Pancreas (tissue), 10 donors: ENCODE measurements at regions not wholly inside any gene's neighbourhood (a gene's known extent, or its start where the extent isn't known, plus 50 kb on each side); places are given as distances from the start of the nearest gene placed in this dataset.

Source experiments
- ATAC-seq, 4 donors: fragments of 200-7000 bp; cut with Tn5 transposase; one replicate each; pipeline versions ENCODE4 v1.8.0 to v1.9.1; 2020; ENCODE audit warnings: mild to moderate bottlenecking in 4 of 4, moderate library complexity in 4 of 4
- DNase-seq, 6 donors: peaks; one replicate each; pipeline ENCODE4 v3.0.0-alpha.2; 2020
- FAIRE-seq: peaks from 2 replicates; lab custom pipeline; 2012; peaks lifted over from hg19 to GRCh38; lab: Jason Lieb, UNC
- H3K27ac ChIP-seq, 4 donors: fragments of 200-600 bp; sonication (generic); 1 replicate in 3 of 4; 2 replicates in 1 of 4; pipeline versions ENCODE4 v1.5.0 to v1.8.0; 2020
- H3K27me3 ChIP-seq, 4 donors: fragments of 200-600 bp; one replicate each; pipeline ENCODE4 v1.8.0; 2021
- H3K36me3 ChIP-seq, 3 donors: fragments of 200-600 bp; sonication (generic) in 1 of 3; one replicate each; pipeline versions ENCODE4 v1.5.0 to v1.8.0; 2020 to 2021
- H3K4me1 ChIP-seq, 3 donors: fragments of 200-600 bp; one replicate each; pipeline ENCODE4 v1.8.0; 2021
- H3K4me3 ChIP-seq, 4 donors: fragments of 200-600 bp; sonication (generic) in 2 of 4; one replicate each; pipeline versions ENCODE4 v1.5.0 to v1.8.0; 2020 to 2021
- H3K9me3 ChIP-seq, 4 donors: fragments of 200-600 bp; one replicate each; pipeline ENCODE4 v1.8.0; 2021
- WGBS, 2 donors: extraction: QIAGEN DNeasy Blood & Tissue Kit; methylation state at CpG; one replicate each; pipeline ENCODE4 v1.1.7; 2013; 5-methylcytosine and 5-hydroxymethylcytosine counted together
- intact Hi-C, 3 donors: fragments of 100-400 bp; cut with DNase I; formaldehyde crosslinking; loops; one replicate each; pipeline versions ENCODE4 v1.11.1 to v1.14.2; 2022
- TF ChIP-seq, protein P1 (sequence below), 4 donors: fragments of 200-600 bp; sonication (generic) in 3 of 4; IDR thresholded peaks; one replicate each; pipeline versions ENCODE4 v1.5.0 to v1.8.0; 2021; ENCODE audit warnings: antibody characterized with exemption in 4 of 4
- donor health status: healthy with polysubstance abuse.
- donor health status: DM: no; HTN: no; CAD: no; lungs with moderate emphysema.
- donor health status: DM: no; HTN: no; CAD: no.
- donor health status: control.
- donor health status: control.
- donor health status: Bipolar disorder and iron deficiency.
- donor health status: DM: yes; HTN: yes; CAD: no.
- donor health status: DM: no; HTN: no; CAD: no.
- donor health status: DM: no; HTN: no; CAD: no.
- donor health status: DM: yes; HTN: yes; CAD: no.

DNA sequence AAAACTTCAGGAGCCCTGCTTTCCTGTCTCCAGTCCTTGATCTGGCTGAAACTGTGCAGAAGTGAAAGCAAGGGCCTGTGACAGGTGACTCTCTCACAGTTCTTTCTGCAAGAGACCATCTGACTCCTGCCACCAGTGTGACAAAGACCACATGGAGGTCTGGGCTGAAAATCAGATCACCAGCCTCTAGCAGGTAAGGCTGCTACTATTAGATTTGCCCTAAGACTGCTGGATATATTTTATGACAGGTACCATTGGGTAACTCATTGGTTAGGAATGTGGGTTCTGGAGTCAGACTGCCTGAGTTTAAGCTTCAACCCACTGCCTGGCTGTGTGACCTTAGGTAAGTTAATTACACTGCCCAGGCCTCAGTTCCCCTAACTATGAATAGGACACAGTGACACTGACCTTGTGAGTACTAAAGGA lies 163.3 kb upstream of the SLC7A11 start:
- Histone ChIP-seq H3K27me3 (no peaks in the 10 kb centered on the region), H3K4me1 (peaks cover 4 to 18% (median 18%) of the 10 kb centered on the region in 3 donors), H3K36me3 (no peaks in the 10 kb centered on the region), H3K27ac (peak overlapping the region in 1 of 4 donors; percentile 20), H3K4me3 (no peak overlapping the region), H3K9me3 (no peaks in the 10 kb centered on the region)
- ATAC-seq (peak in 3 of 4 donors; percentile 55 to 78 (median 57)), FAIRE-seq (no peak), DNase-seq (no peak)
- intact Hi-C loops = no loop called here
- TF ChIP-seq, protein P1, sequence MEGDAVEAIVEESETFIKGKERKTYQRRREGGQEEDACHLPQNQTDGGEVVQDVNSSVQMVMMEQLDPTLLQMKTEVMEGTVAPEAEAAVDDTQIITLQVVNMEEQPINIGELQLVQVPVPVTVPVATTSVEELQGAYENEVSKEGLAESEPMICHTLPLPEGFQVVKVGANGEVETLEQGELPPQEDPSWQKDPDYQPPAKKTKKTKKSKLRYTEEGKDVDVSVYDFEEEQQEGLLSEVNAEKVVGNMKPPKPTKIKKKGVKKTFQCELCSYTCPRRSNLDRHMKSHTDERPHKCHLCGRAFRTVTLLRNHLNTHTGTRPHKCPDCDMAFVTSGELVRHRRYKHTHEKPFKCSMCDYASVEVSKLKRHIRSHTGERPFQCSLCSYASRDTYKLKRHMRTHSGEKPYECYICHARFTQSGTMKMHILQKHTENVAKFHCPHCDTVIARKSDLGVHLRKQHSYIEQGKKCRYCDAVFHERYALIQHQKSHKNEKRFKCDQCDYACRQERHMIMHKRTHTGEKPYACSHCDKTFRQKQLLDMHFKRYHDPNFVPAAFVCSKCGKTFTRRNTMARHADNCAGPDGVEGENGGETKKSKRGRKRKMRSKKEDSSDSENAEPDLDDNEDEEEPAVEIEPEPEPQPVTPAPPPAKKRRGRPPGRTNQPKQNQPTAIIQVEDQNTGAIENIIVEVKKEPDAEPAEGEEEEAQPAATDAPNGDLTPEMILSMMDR (IDR thresholded peaks at IDR 0.05) = no peak

DNA sequence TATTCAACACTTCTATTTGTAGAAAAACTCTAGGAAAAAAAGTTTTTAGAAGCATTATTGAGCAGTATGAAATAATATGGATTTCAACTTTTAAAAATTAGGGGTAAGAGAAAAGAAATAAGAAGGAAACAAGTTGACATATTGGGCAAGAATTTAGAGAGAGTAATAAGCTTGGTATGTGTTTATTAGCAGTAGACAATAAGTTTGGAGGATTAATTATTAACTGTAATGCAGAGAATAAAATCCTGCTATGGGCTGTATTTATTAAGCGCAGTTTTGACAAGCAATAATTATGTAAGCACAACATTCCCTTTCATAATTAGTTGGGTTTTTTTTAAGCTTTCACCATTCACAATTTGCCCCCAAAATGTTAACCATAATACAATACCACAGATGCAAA lies 162.7 kb upstream of the SLC7A11 start:
- intact Hi-C loops = no loop called here
- no peak for DNase-seq
- no peak for FAIRE-seq
- ATAC-seq = peak in 1 of 4 donors; percentile 57
- Histone ChIP-seq H3K27me3 (no peaks in the 10 kb centered on the region), H3K36me3 (no peaks in the 10 kb centered on the region), H3K4me1 (peaks cover 6 to 20% (median 18%) of the 10 kb centered on the region in 3 donors), H3K4me3 (no peak overlapping the region), H3K9me3 (no peaks in the 10 kb centered on the region), H3K27ac (peak overlapping the region in 1 of 4 donors; percentile 20)
- TF ChIP-seq, protein P1 (IDR thresholded peaks at IDR 0.05) = no peak
- 63 to 69% methylated on average over 1 of the region's 1 CpG for WGBS, 2 donors

DNA sequence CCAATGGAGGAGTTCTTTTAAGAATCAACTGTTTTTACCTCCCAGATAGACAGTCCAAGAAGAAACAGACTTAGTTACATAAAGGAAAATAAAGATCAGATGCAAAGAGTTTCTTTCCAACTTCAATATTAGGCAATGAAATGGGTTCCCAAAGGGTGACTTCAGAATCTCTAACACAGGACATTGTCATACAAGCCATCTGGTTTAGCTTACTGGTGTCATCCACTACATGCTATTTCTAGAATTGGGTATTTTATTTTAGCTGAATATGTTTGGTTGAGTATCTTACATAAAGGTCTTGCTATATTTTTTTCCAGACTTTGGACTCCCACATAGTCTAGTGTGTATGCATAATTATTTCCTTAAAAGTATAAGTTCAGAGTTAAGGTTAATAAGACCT lies 162.1 kb upstream of the SLC7A11 start:
- Histone ChIP-seq H3K27ac (peak overlapping the region in 1 of 4 donors; percentile 20), H3K9me3 (no peaks in the 10 kb centered on the region), H3K4me3 (no peak overlapping the region), H3K27me3 (no peaks in the 10 kb centered on the region), H3K36me3 (no peaks in the 10 kb centered on the region), H3K4me1 (peaks cover 11 to 24% (median 18%) of the 10 kb centered on the region in 3 donors)
- no peak for DNase-seq
- intact Hi-C loops = no loop called here
- FAIRE-seq = no peak
- TF ChIP-seq, protein P1 (IDR thresholded peaks at IDR 0.05) = no peak
- no peak for ATAC-seq

GRCh38 chr4:138401334-138401733 lies 159.2 kb upstream of the SLC7A11 start:
- no peak overlapping the region for H3K4me3 ChIP-seq
- WGBS, 2 donors = 12 to 16% methylated on average over 3 of the region's 3 CpGs
- no peak overlapping the region for H3K27ac ChIP-seq
- intact Hi-C loops = no loop called here
- FAIRE-seq = peak; percentile 41
- H3K27me3 ChIP-seq = no peaks in the 10 kb centered on the region
- TF ChIP-seq, protein P1 (IDR thresholded peaks at IDR 0.05) = no peak
- no peaks in the 10 kb centered on the region for H3K9me3 ChIP-seq
- H3K36me3 ChIP-seq = no peaks in the 10 kb centered on the region
- DNase-seq = peak; percentile 26 to 78 (median 54)
- no peak for ATAC-seq
- H3K4me1 ChIP-seq = peaks cover 12 to 29% (median 24%) of the 10 kb centered on the region in 3 donors

GRCh38 chr4:138400543-138400942 lies 158.4 kb upstream of the SLC7A11 start:
- DNase-seq (no peak), FAIRE-seq (no peak), ATAC-seq (peak in 1 of 4 donors; percentile 22)
- Histone ChIP-seq H3K4me1 (peaks cover 12 to 29% (median 18%) of the 10 kb centered on the region in 3 donors), H3K27me3 (no peaks in the 10 kb centered on the region), H3K27ac (no peak overlapping the region), H3K4me3 (no peak overlapping the region), H3K36me3 (no peaks in the 10 kb centered on the region), H3K9me3 (no peaks in the 10 kb centered on the region)
- WGBS, 2 donors = 29 to 37% methylated on average over 4 of the region's 4 CpGs
- intact Hi-C loops = no loop called here
- TF ChIP-seq, protein P1 (IDR thresholded peaks at IDR 0.05) = no peak
